HUDEP-2 (cell line): ENCODE measurements at regions not wholly inside any gene's neighbourhood (a gene's known extent, or its start where the extent isn't known, plus 50 kb on each side); places are given as distances from the start of the nearest gene placed in this dataset.

Source experiments
- DNase-seq, 76 experiments: peaks; one replicate each; lab custom pipeline; 2025; ENCODE audit not compliant: unreplicated experiment in 76 of 76; lab: John Stamatoyannopoulos, UW

GRCh38 chr11:23976426-23976825 lies 520.4 kb upstream of the LUZP2 start:
- DNase-seq = no peak

GRCh38 chr11:23976841-23977271 lies 520.0 kb upstream of the LUZP2 start:
- DNase-seq = no peak

- DNase-seq = no peak
These were observed 508.4 kb upstream of the LUZP2 start for GRCh38 chr11:23988381-23989006.

- DNase-seq = no peak
These were observed 506.3 kb upstream of the LUZP2 start for GRCh38 chr11:23990346-23991164.

- no peak for DNase-seq
These were observed 505.7 kb upstream of the LUZP2 start for GRCh38 chr11:23991165-23991539.

- DNase-seq = no peak
These were observed 501.0 kb upstream of the LUZP2 start for GRCh38 chr11:23995891-23996290.

GRCh38 chr11:23997356-23997755 lies 499.5 kb upstream of the LUZP2 start:
- no peak for DNase-seq

- DNase-seq = no peak
These were observed 491.5 kb upstream of the LUZP2 start for GRCh38 chr11:24005202-24005876.

- DNase-seq = no peak
These were observed 453.0 kb upstream of the LUZP2 start for GRCh38 chr11:24043842-24044241.

GRCh38 chr11:24046731-24047130 lies 450.1 kb upstream of the LUZP2 start:
- DNase-seq = no peak

GRCh38 chr11:24056051-24056450 lies 440.8 kb upstream of the LUZP2 start:
- no peak for DNase-seq

GRCh38 chr11:24060125-24060524 lies 436.7 kb upstream of the LUZP2 start:
- DNase-seq = no peak

GRCh38 chr11:24064309-24064903 lies 432.4 kb upstream of the LUZP2 start:
- no peak for DNase-seq

GRCh38 chr11:24068197-24068596 lies 428.7 kb upstream of the LUZP2 start:
- DNase-seq = no peak

- DNase-seq = no peak
These were observed 426.4 kb upstream of the LUZP2 start for GRCh38 chr11:24070435-24070834.

GRCh38 chr11:24078018-24078417 lies 418.8 kb upstream of the LUZP2 start:
- no peak for DNase-seq

- no peak for DNase-seq
These were observed 414.6 kb upstream of the LUZP2 start for GRCh38 chr11:24082241-24082640.

- DNase-seq = no peak
These were observed 414.0 kb upstream of the LUZP2 start for GRCh38 chr11:24082860-24083259.

GRCh38 chr11:24084956-24085355 lies 411.9 kb upstream of the LUZP2 start:
- DNase-seq = no peak

- DNase-seq = no peak
These were observed 409.9 kb upstream of the LUZP2 start for GRCh38 chr11:24086921-24087320.

- DNase-seq = no peak
These were observed 405.3 kb upstream of the LUZP2 start for GRCh38 chr11:24091594-24091993.
